GM12874 (cell line): ENCODE measurements at regions not wholly inside any gene's neighbourhood (a gene's known extent, or its start where the extent isn't known, plus 50 kb on each side); places are given as distances from the start of the nearest gene placed in this dataset.

Experiments
- CTCF ChIP-seq: IDR thresholded peaks from 2 replicates; pipeline ENCODE4 v1.5.1; 2011; ENCODE audit warnings: low read depth, mild to moderate bottlenecking, control low read depth, low read length, moderate library complexity; ENCODE audit not compliant: insufficient read depth

- TF ChIP-seq CTCF = no peak
Measured at GRCh38 chr6:12528581-12529363, 187.8 kb upstream of the PHACTR1 start.

GRCh38 chr6:12529364-12530019 is 187.1 kb upstream of the PHACTR1 start:
- no peak for TF ChIP-seq CTCF

- TF ChIP-seq CTCF = no peak
Measured at GRCh38 chr6:12530345-12530744, 186.2 kb upstream of the PHACTR1 start.

GRCh38 chr6:12533586-12533985 is 183.0 kb upstream of the PHACTR1 start:
- TF ChIP-seq CTCF = no peak

- no peak for TF ChIP-seq CTCF
Measured at GRCh38 chr6:12534069-12534853, 182.3 kb upstream of the PHACTR1 start.

GRCh38 chr6:12535586-12536314 is 180.8 kb upstream of the PHACTR1 start:
- no peak for TF ChIP-seq CTCF
